GM12865 (cell line): ENCODE measurements at regions not wholly inside any gene's neighbourhood (a gene's known extent, or its start where the extent isn't known, plus 50 kb on each side); places are given as distances from the start of the nearest gene placed in this dataset.

Source experiments
- DNase-seq: peaks from one replicate; pipeline ENCODE4 v3.0.0; 2010; ENCODE audit warnings: low read depth
- H3K4me3 ChIP-seq: 2 replicates; pipeline ENCODE4 v1.5.1; 2011; ENCODE audit warnings: mild to moderate bottlenecking, low read depth, low read length, control low read depth
- CTCF ChIP-seq: IDR thresholded peaks from 2 replicates; pipeline ENCODE4 v1.5.1; 2011; ENCODE audit warnings: low read length, control low read depth, low read depth, inconsistent platforms; ENCODE audit not compliant: insufficient read depth; ENCODE audit errors: missing control alignments

- no peak for TF ChIP-seq CTCF
- DNase-seq, result no peak
- no peak overlapping the region for H3K4me3 ChIP-seq
Observed at GRCh38 chr18:45562567-45563479, 52.5 kb upstream of the SLC14A2 start.

GRCh38 chr18:45565280-45565970, 49.9 kb upstream of the SLC14A2 start:
- H3K4me3 ChIP-seq, result no peak overlapping the region
- TF ChIP-seq CTCF, result no peak
- DNase-seq, result no peak
